ENCODE measurements at regions not wholly inside any gene's neighbourhood (a gene's known extent, or its start where the extent isn't known, plus 50 kb on each side); places are given as distances from the start of the nearest gene placed in this dataset.

- Histone ChIP-seq H3K36me3 (replicated peaks in 1 of 2; ENCODE audit: control insufficient read depth in 1 of 2, insufficient read depth in 2 of 2, low read length in 1 of 2) (no peaks in the 10 kb centered on the region), H3K27me3 (ENCODE audit: insufficient read depth) (no peaks in the 10 kb centered on the region), H3K9ac (no peak overlapping the region), H3K79me2 (ENCODE audit: insufficient read depth) (no peaks in the 10 kb centered on the region), H4K20me1 (ENCODE audit: insufficient read depth) (no peaks in the 10 kb centered on the region), H3K4me3 (ENCODE audit: low read depth in 2 of 2, low read length in 1 of 2) (no peak overlapping the region), H3K4me1 (ENCODE audit: control insufficient read depth in 1 of 2, insufficient read depth in 2 of 2, low read depth in 1 of 2, low read length in 1 of 2) (no peaks in the 10 kb centered on the region), H3F3A (replicated peaks; ENCODE audit: insufficient read depth) (no peaks in the 10 kb centered on the region), H3K9me2 (no peaks in the 10 kb centered on the region), H2AFZ (ENCODE audit: low read depth) (no peak overlapping the region), H3K9me3 (no peaks in the 10 kb centered on the region), H3K27ac (ENCODE audit: low read depth in 2 of 2, low read length in 1 of 2) (no peak overlapping the region), H3K4me2 (no peak overlapping the region)
- 66% methylated on average over 2 of the region's 2 CpGs for WGBS (ENCODE audit: low lambda C conversion rate)
- POLR2A ChIA-PET, result no interaction called here
- CTCF ChIA-PET, result no interaction called here
- TF ChIP-seq FOXM1 (IDR thresholded peaks at IDR 0.05; ENCODE audit: low read depth) (no peak), SMC3 (IDR thresholded peaks at IDR 0.05; ENCODE audit: low read depth, low read length) (no peak), CTCF (IDR thresholded peaks at IDR 0.05) (no peak), USF2 (IDR thresholded peaks at IDR 0.05; ENCODE audit: borderline replicate concordance, low read depth, low read length) (no peak), FOXJ3 (CRISPR knock-in tag; IDR thresholded peaks at IDR 0.05) (no peak), RFX5 (IDR thresholded peaks at IDR 0.05; ENCODE audit: low read length) (no peak), TAF1 (IDR thresholded peaks at IDR 0.05; ENCODE audit: borderline replicate concordance, low read depth, low read length) (no peak), RCOR1 (IDR thresholded peaks at IDR 0.05; ENCODE audit: low read length) (no peak), PBX3 (IDR thresholded peaks at IDR 0.05) (no peak), MAX (IDR thresholded peaks at IDR 0.05; ENCODE audit: low read depth) (no peak), GATA2 (CRISPR knock-in tag; IDR thresholded peaks at IDR 0.05) (no peak), IRF3 (IDR thresholded peaks at IDR 0.05; ENCODE audit: low read depth, low read length) (no peak), ZBTB33 (IDR thresholded peaks at IDR 0.05; ENCODE audit: borderline replicate concordance, low read depth) (no peak), EP300 (IDR thresholded peaks at IDR 0.05; ENCODE audit: borderline replicate concordance in 1 of 2, low read depth in 1 of 2, low read length in 1 of 2) (no peak), RXRA (IDR thresholded peaks at IDR 0.05; ENCODE audit: borderline replicate concordance, low read depth) (no peak), NRF1 (IDR thresholded peaks at IDR 0.05; ENCODE audit: low read depth, low read length) (no peak), MXI1 (IDR thresholded peaks at IDR 0.05; ENCODE audit: low read depth, low read length) (no peak), MEF2A (IDR thresholded peaks at IDR 0.05; ENCODE audit: borderline replicate concordance, low read depth) (no peak), YY1 (IDR thresholded peaks at IDR 0.05; ENCODE audit: low read depth) (no peak)
- no peak for DNase-seq
Measured at GRCh38 chr14:39773387-39774126, 341.3 kb upstream of the FBXO33 start.
